ENCODE measurements at regions not wholly inside any gene's neighbourhood (a gene's known extent, or its start where the extent isn't known, plus 50 kb on each side); places are given as distances from the start of the nearest gene placed in this dataset.

- no peak for DNase-seq (ENCODE audit: low read depth, low spot score)
- Mint-ChIP-seq H3K36me3 (ENCODE audit: low read depth) (no peaks in the 10 kb centered on the region), H3K27me3 (ENCODE audit: low read depth) (peaks cover 6% of the 10 kb centered on the region), H3K4me3 (no peak overlapping the region), H3K4me1 (peaks cover 16% of the 10 kb centered on the region), H3K27ac (ENCODE audit: unreplicated experiment) (no peak overlapping the region), H3K9me3 (peaks cover 4% of the 10 kb centered on the region)
- no peak for TF ChIP-seq CTCF (conservative IDR thresholded peaks at IDR 0.05)
These were observed 346.2 kb upstream of the STXBP6 start for GRCh38 chr14:25396128-25396527.

- H3K27ac Mint-ChIP-seq (ENCODE audit: unreplicated experiment), result no peak overlapping the region
- H3K36me3 Mint-ChIP-seq (ENCODE audit: low read depth), result no peaks in the 10 kb centered on the region
- no peak overlapping the region for H3K4me3 Mint-ChIP-seq
- TF ChIP-seq CTCF (conservative IDR thresholded peaks at IDR 0.05), result no peak
- DNase-seq (ENCODE audit: low read depth, low spot score), result no peak
- H3K9me3 Mint-ChIP-seq, result peaks cover 6% of the 10 kb centered on the region
- H3K27me3 Mint-ChIP-seq (ENCODE audit: low read depth), result peaks cover 1% of the 10 kb centered on the region
- H3K4me1 Mint-ChIP-seq, result peaks cover 16% of the 10 kb centered on the region
These were observed 344.9 kb upstream of the STXBP6 start for GRCh38 chr14:25394791-25395391.

- no peaks in the 10 kb centered on the region for H3K36me3 Mint-ChIP-seq (ENCODE audit: low read depth)
- H3K27ac Mint-ChIP-seq (ENCODE audit: unreplicated experiment), result no peak overlapping the region
- H3K9me3 Mint-ChIP-seq, result peaks cover 7% of the 10 kb centered on the region
- H3K4me3 Mint-ChIP-seq, result no peak overlapping the region
- no peak for TF ChIP-seq CTCF (conservative IDR thresholded peaks at IDR 0.05)
- H3K4me1 Mint-ChIP-seq, result peaks cover 16% of the 10 kb centered on the region
- peaks cover 3% of the 10 kb centered on the region for H3K27me3 Mint-ChIP-seq (ENCODE audit: low read depth)
- DNase-seq (ENCODE audit: low read depth, low spot score), result no peak
These were observed 344.4 kb upstream of the STXBP6 start for GRCh38 chr14:25394356-25394755.

GRCh38 chr14:25389948-25390347, 340.0 kb upstream of the STXBP6 start:
- no peak overlapping the region for H3K4me3 Mint-ChIP-seq
- DNase-seq (ENCODE audit: low read depth, low spot score), result no peak
- H3K4me1 Mint-ChIP-seq, result peaks cover 8% of the 10 kb centered on the region
- H3K36me3 Mint-ChIP-seq (ENCODE audit: low read depth), result no peaks in the 10 kb centered on the region
- peaks cover 7% of the 10 kb centered on the region for H3K9me3 Mint-ChIP-seq
- TF ChIP-seq CTCF (conservative IDR thresholded peaks at IDR 0.05), result no peak
- no peak overlapping the region for H3K27ac Mint-ChIP-seq (ENCODE audit: unreplicated experiment)
- peaks cover 15% of the 10 kb centered on the region for H3K27me3 Mint-ChIP-seq (ENCODE audit: low read depth)

GRCh38 chr14:25381498-25381897, 331.6 kb upstream of the STXBP6 start:
- Mint-ChIP-seq H3K27me3 (ENCODE audit: low read depth) (peaks cover 52% of the 10 kb centered on the region), H3K27ac (ENCODE audit: unreplicated experiment) (no peak overlapping the region), H3K9me3 (peaks cover 3% of the 10 kb centered on the region), H3K4me1 (no peaks in the 10 kb centered on the region), H3K4me3 (no peak overlapping the region), H3K36me3 (ENCODE audit: low read depth) (no peaks in the 10 kb centered on the region)
- TF ChIP-seq CTCF (conservative IDR thresholded peaks at IDR 0.05), result peak; percentile 54
- no peak for DNase-seq (ENCODE audit: low read depth, low spot score)

All from neural crest cell (in vitro differentiated cells).